Activated naive CD4-positive, alpha-beta T cell treated with anti-CD3 and anti-CD28 coated beads, Interleukin-2, amount 10 ng/mL, durations not matched to agents 7 days and 5 days (primary cell): ENCODE measurements at regions not wholly inside any gene's neighbourhood (a gene's known extent, or its start where the extent isn't known, plus 50 kb on each side); places are given as distances from the start of the nearest gene placed in this dataset.
"Not testable (repeated sequence)": the region's sequence is repeated elsewhere in the genome, so short reads cannot be mapped to it uniquely, and the experiment has no call there.

Experiments
- CTCF ChIA-PET: fragments of 350-600 bp; sonication (Branson Sonifier 250); formaldehyde crosslinking; loops from one replicate; lab custom pipeline; 2021; ENCODE audit warnings: antibody characterized with exemption; lab: Charles Lee
- DNase-seq: peaks from one replicate; pipeline ENCODE4 v3.0.0-alpha.2; 2020
- H3K27ac Mint-ChIP-seq: one replicate; pipeline ENCODE4 v1.8.0; 2021; ENCODE audit warnings: mild to moderate bottlenecking, moderate library complexity, mixed read lengths
- H3K27me3 Mint-ChIP-seq: one replicate; pipeline ENCODE4 v1.8.0; 2021; ENCODE audit warnings: mild to moderate bottlenecking, mixed read lengths
- H3K36me3 Mint-ChIP-seq: one replicate; pipeline ENCODE4 v1.8.0; 2021; ENCODE audit warnings: mixed read lengths
- H3K4me1 Mint-ChIP-seq: one replicate; pipeline ENCODE4 v1.8.0; 2021; ENCODE audit warnings: mixed read lengths
- H3K4me3 Mint-ChIP-seq: one replicate; pipeline ENCODE4 v1.8.0; 2021; ENCODE audit warnings: mild to moderate bottlenecking, moderate library complexity, mixed read lengths
- H3K9me3 Mint-ChIP-seq: one replicate; pipeline ENCODE4 v1.8.0; 2021; ENCODE audit warnings: mixed read lengths

DNA sequence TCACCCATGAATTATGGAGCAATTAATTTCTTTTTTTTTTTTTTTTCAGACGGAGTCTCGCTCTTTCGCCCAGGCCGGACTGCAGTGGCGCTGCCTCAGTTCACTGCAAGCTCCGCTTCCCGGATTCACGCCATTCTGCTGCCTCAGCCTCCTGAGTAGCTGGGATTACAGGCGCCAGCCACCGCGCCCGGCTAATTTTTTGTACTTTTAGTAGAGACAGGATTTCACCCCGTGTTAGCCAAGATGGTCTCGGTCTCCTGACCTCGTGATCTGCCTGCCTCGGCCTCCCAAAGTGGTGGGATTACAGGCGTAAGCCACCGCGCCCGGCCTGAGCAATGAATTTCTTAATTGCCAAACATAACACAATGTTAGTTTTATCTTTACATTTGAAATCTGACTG is 1261.2 kb downstream of the CDH11 start:
- H3K4me3 Mint-ChIP-seq, H3K27me3 Mint-ChIP-seq, CTCF ChIA-PET, H3K27ac Mint-ChIP-seq, H3K36me3 Mint-ChIP-seq, H3K4me1 Mint-ChIP-seq, H3K9me3 Mint-ChIP-seq, DNase-seq: not testable (repeated sequence)

DNA sequence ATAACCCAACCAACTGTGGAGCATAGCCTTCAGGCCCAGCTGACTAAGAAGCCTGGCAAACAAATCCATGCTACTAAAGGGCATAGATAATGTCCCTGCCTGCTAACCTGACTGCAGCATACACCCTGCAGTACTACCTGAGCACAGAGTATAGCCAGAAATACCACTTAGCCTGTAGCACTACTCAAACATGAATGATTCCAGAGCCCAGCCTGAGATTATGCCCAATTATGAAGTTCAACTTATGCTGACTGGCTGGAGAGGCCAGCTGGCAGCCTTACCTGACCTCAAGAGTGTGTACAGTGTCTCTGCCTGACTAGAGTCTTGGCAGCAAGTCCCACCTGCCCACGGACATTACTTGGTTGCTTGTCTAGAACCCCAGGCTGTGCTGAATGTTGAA is 1265.3 kb downstream of the CDH11 start:
- H3K27me3 Mint-ChIP-seq = no peaks in the 10 kb centered on the region
- no peaks in the 10 kb centered on the region for H3K4me1 Mint-ChIP-seq
- CTCF ChIA-PET = no interaction called here
- H3K27ac Mint-ChIP-seq = no peak overlapping the region
- no peak for DNase-seq
- H3K9me3 Mint-ChIP-seq = peaks cover 4% of the 10 kb centered on the region
- H3K36me3 Mint-ChIP-seq = no peaks in the 10 kb centered on the region
- no peak overlapping the region for H3K4me3 Mint-ChIP-seq

DNA sequence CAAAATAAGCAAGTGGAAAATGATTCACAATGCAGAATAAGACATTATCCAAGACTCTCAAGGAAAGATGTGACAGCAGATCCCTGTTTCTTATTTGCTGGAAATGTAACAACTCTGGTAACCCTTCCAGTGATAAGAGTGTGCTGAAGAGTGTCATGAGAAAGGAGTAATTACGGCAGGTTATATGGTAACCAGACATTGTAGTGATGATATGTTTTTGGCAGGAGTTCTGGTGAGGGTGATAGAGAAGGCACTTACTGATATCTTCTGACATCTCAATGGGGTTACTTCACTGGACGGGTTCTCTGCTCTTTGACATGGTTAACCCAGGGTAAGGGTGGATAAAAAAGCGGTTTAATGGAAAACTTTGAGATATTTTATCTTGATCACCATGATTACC is 1270.9 kb downstream of the CDH11 start:
- Mint-ChIP-seq H3K27ac (no peak overlapping the region), H3K4me1 (no peaks in the 10 kb centered on the region), H3K9me3 (peaks cover 10% of the 10 kb centered on the region), H3K36me3 (no peaks in the 10 kb centered on the region), H3K27me3 (no peaks in the 10 kb centered on the region), H3K4me3 (no peak overlapping the region)
- DNase-seq = no peak
- CTCF ChIA-PET = no interaction called here

DNA sequence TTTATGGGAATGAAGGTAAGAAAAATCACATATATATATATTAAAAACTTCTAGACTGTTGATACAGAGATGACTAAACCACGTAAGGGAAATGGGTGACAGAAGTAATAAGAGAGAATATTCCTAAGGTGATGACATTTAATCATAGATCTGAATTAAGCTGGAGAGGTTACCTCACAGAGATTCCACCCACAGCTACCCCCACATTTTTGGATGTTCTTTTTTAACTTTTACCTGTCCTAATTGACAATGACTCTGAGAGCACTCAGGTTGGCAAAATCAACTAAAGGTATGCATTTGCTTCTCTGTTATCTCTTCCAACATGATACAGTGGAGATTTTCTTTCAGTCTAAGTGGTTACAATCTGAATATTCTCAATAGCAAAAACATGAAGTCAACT is 1280.6 kb downstream of the CDH11 start:
- Mint-ChIP-seq H3K4me3 (no peak overlapping the region), H3K9me3 (peaks cover 35% of the 10 kb centered on the region), H3K27ac (no peak overlapping the region), H3K27me3 (no peaks in the 10 kb centered on the region), H3K36me3 (no peaks in the 10 kb centered on the region), H3K4me1 (no peaks in the 10 kb centered on the region)
- DNase-seq = no peak
- CTCF ChIA-PET = no interaction called here

DNA sequence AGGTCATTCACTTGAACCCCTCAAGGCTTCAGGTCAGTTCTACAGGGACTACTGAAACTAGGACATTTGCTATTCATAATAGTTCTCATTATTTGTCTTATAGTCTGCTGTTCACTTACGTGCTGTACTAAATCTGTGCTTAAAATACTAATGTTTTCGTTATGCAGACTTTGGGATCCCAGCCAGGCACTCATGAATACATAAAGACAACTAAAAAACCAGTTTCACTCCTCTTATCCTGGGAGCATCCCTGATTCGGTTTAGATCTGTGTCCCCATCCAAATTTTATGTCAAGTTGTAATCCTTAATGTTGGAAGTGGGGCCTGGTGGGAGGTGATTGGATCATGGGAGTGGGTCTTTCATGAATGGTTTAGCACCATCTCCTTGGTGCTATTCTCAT is 1291.8 kb downstream of the CDH11 start:
- Mint-ChIP-seq H3K9me3 (peaks cover 24% of the 10 kb centered on the region), H3K4me3 (no peak overlapping the region), H3K4me1 (no peaks in the 10 kb centered on the region), H3K27ac (no peak overlapping the region), H3K27me3 (no peaks in the 10 kb centered on the region), H3K36me3 (no peaks in the 10 kb centered on the region)
- CTCF ChIA-PET = no interaction called here
- DNase-seq = no peak

DNA sequence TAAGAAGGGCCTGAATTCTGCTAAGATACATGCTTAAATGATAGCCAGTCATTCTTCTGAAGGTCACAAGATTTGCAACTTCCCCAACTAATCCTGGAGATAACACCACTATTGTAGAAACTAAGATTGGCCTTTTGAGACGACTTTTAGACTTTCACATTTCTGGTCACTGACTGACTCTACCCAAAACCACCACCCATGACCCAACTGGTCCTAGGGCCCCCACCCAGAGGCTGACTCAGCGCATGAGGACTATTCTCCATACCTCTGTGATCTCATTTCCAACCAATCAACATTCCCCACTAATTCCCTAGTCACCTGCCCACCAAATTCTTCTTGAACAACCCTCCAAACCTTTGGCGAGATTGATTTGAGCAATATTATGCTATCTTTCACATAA is 1299.0 kb downstream of the CDH11 start:
- Mint-ChIP-seq H3K36me3 (no peaks in the 10 kb centered on the region), H3K4me1 (no peaks in the 10 kb centered on the region), H3K9me3 (peaks cover 27% of the 10 kb centered on the region), H3K27me3 (no peaks in the 10 kb centered on the region), H3K27ac (no peak overlapping the region), H3K4me3 (no peak overlapping the region)
- DNase-seq = no peak
- CTCF ChIA-PET = no interaction called here

DNA sequence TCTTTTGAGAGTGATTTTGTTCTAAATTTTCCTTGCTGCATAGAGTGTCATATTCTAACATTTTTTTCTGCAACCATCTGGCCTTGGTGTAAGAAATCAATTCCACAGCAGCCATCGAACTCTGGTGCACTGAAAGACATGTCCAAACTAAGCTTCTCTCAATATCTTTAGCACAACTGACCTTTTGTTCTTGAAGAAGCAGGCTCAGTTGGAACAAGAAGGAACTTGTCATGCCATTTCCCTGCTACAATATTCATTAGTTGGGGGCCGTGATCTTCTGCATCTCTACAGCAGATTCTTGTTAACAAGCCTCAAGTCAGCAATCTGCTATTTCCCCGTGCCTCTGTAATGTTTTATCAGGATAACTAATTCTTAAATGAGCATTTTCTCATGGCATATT is 1305.6 kb downstream of the CDH11 start:
- no peak overlapping the region for H3K4me3 Mint-ChIP-seq
- no peak overlapping the region for H3K27ac Mint-ChIP-seq
- H3K27me3 Mint-ChIP-seq = no peaks in the 10 kb centered on the region
- no peaks in the 10 kb centered on the region for H3K36me3 Mint-ChIP-seq
- H3K4me1 Mint-ChIP-seq = no peaks in the 10 kb centered on the region
- no peak for DNase-seq
- CTCF ChIA-PET = no interaction called here
- H3K9me3 Mint-ChIP-seq = peaks cover 18% of the 10 kb centered on the region

DNA sequence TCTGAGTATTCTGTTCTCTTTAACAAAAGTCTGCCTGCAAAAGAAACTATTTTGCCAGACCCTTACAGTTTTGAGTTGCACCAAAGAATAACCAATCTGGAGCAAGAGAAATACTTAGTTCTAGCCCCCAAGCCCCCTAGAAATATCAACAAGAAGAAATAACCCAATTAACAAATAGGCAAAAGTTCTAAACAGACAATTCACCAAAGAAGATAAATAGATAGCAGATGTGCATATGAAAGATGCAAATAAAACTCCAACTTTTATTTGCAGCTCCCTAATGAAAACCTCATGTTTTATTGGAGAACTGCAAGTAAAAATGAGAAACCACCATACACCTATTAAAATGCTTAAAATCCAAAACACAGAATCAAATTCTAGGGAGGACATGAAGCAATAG is 1308.0 kb downstream of the CDH11 start:
- Mint-ChIP-seq H3K9me3 (peaks cover 15% of the 10 kb centered on the region), H3K27me3 (no peaks in the 10 kb centered on the region), H3K27ac (no peak overlapping the region), H3K36me3 (no peaks in the 10 kb centered on the region), H3K4me3 (no peak overlapping the region), H3K4me1 (no peaks in the 10 kb centered on the region)
- no peak for DNase-seq
- CTCF ChIA-PET = no interaction called here

DNA sequence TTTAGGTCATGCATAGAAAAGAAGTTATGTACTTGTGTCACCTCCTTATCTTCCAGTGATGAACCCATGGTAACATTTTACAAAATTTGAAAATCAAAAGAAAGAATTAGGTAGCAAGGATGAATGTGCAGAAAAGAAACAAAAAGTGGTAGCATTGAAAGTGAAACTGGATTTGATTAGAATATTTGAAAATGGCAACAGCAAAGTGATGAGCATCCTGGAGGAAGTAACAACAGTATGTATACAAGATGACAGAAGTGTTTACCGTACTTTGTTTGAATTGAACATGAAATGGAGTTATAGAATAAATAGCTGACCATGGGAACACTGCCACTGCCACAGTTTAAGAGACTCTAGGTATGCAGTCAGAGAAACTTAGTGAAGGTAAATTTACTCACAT is 1313.1 kb downstream of the CDH11 start:
- Mint-ChIP-seq H3K9me3 (peaks cover 8% of the 10 kb centered on the region), H3K36me3 (no peaks in the 10 kb centered on the region), H3K27ac (no peak overlapping the region), H3K4me3 (no peak overlapping the region), H3K27me3 (no peaks in the 10 kb centered on the region), H3K4me1 (no peaks in the 10 kb centered on the region)
- DNase-seq = no peak
- CTCF ChIA-PET = no interaction called here

DNA sequence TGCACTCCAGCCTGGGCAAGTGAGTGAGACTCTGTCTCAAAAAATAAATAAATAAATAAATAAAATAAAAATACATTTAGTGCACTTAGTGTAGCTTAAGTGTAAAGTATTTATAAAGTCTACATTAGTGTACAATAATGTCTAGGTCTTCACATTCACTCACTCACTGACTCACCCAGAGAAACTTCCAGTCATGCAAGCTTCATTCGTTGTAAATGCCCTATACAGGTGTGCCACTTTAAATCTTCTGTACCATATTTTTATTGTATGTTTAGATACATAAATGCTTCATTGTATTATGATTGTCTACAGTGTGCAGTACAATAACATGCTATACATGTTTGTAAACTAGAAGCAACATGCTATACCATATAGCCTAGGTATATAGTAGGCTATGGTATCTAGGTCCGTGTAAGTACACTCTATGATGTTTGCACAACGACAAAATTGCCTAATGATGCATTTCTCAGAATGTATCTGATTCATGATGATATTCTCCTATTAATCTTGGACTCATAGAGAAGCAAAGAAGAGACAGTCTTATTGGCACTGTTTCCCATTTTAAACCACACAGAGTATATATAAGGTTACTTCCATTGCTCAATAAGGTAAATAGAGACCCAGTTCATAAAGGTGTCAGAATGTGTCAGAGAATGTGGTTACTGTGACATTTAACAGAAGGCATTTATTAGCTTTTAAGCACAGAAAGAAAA is 1314.9 kb downstream of the CDH11 start:
- no peaks in the 10 kb centered on the region for H3K36me3 Mint-ChIP-seq
- no peak overlapping the region for H3K4me3 Mint-ChIP-seq
- H3K27ac Mint-ChIP-seq = no peak overlapping the region
- no peaks in the 10 kb centered on the region for H3K4me1 Mint-ChIP-seq
- DNase-seq = no peak
- CTCF ChIA-PET = no interaction called here
- no peaks in the 10 kb centered on the region for H3K27me3 Mint-ChIP-seq
- peaks cover 11% of the 10 kb centered on the region for H3K9me3 Mint-ChIP-seq

DNA sequence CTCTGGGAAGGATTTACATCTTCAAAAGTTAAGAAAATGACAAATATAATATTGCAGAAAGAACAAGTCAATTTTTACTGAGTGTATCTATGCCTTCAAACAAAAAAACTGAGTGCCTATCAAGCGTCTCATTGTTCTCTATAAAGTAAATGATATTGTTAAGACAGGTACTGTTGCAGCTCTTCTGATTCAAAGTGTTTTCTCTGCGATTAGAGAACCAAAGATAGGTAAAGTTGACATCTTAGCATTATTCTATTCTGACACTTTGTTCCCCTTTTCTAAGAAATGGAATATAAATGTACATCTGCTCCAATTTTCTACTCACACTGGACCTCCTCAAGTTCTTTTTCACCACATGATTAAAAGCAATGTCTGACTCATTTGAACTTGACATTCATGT is 1317.7 kb downstream of the CDH11 start:
- no peak overlapping the region for H3K27ac Mint-ChIP-seq

DNA sequence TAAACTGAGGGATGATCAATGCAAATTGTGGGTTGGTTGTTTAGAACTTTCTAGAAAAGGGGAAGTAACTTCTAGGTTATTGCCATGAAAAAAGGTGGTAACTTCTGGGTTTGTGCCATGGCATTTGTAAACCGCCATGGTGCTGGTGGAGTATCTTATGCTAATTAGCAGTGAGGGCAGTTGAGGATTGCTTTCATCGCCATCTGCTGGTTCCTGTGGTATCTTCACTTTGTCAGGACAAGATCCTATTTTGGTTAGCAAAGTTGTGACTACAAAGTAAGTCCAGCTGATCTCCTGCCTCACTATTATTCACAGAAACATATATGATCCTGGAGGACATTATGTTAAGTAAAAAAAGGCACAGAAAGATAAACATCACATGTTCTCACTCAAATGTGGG is 1332.3 kb downstream of the CDH11 start:
- Mint-ChIP-seq H3K9me3 (peaks cover 28% of the 10 kb centered on the region), H3K36me3 (no peaks in the 10 kb centered on the region), H3K27me3 (no peaks in the 10 kb centered on the region), H3K27ac (no peak overlapping the region), H3K4me3 (no peak overlapping the region), H3K4me1 (no peaks in the 10 kb centered on the region)
- DNase-seq = no peak
- CTCF ChIA-PET = no interaction called here

More for the DNA sequence above, 1317.7 kb downstream of the CDH11 start:
- CTCF ChIA-PET = no interaction called here
- H3K9me3 Mint-ChIP-seq = peaks cover 15% of the 10 kb centered on the region
- no peak for DNase-seq
- H3K4me1 Mint-ChIP-seq = no peaks in the 10 kb centered on the region
- H3K27me3 Mint-ChIP-seq = no peaks in the 10 kb centered on the region
- H3K36me3 Mint-ChIP-seq = no peaks in the 10 kb centered on the region
- H3K4me3 Mint-ChIP-seq = no peak overlapping the region

DNA sequence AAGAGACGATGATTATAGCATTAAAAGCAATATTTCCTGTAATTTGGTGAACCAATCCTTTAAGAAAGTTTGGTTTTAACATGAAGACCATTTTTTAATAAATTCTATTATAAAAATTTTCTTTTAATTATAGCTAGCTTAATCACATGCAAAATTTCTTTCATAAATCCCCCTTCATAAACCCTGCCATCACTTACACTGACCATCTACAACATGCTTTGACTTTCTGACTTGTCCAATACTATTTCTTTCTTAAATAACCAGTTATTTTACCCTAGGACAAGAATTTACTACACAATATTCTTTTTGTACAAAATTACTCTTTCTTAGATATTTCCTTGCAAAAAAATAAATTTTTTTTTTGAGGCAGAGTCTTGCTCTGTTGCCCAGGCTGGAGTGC is 1334.8 kb downstream of the CDH11 start:
- H3K36me3 Mint-ChIP-seq = no peaks in the 10 kb centered on the region
- no peak for DNase-seq
- H3K9me3 Mint-ChIP-seq = peaks cover 34% of the 10 kb centered on the region
- H3K27me3 Mint-ChIP-seq = no peaks in the 10 kb centered on the region
- H3K4me3 Mint-ChIP-seq = no peak overlapping the region
- H3K4me1 Mint-ChIP-seq = no peaks in the 10 kb centered on the region
- CTCF ChIA-PET = interaction anchor here (0.6 kb wide), 1 partner anchor 184 kb away, joined by 4 read pairs; no protein-coding TSS in a partner anchor
- H3K27ac Mint-ChIP-seq = no peak overlapping the region

DNA sequence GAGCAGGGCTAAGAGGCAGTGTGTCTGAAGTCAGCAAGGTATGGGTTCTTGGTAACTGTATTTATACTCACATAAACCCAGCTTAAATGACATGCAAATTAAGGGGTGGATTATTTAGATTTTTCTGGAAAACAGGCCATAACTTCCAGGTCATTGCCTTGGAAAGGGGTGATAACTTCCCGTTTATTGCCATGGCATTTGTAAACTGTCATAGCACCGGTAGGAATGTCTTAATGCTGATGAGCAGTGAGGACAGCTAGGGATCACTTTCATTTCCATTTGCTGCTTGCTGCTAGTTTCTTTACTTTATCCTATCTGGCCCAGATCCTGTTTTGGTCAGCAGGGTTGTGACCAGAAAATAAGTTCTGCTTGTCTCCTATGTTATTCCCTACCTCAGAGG is 1336.7 kb downstream of the CDH11 start:
- Mint-ChIP-seq H3K27me3 (no peaks in the 10 kb centered on the region), H3K4me1 (no peaks in the 10 kb centered on the region), H3K36me3 (no peaks in the 10 kb centered on the region), H3K4me3 (no peak overlapping the region), H3K9me3 (peaks cover 34% of the 10 kb centered on the region), H3K27ac (no peak overlapping the region)
- CTCF ChIA-PET = no interaction called here
- DNase-seq = no peak

DNA sequence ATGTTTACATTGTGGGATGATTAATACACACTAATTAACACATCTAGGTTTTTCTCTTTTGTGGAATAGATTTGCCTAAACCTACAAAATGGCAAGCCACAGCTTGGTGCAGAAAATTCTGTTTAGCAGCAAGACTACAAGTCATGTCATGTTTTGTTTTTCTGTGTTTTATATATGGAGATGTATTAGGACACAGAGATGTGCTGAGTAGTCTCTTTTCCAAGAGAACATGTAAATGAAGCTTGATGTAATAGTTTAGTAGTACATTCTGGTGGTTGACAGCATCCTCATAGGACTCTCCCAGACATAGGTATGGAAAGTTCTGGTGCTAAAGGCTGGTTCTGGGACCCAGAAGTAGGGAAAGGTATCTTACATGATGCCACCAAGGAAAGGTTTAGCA is 1345.4 kb downstream of the CDH11 start:
- DNase-seq = no peak
- H3K27ac Mint-ChIP-seq = no peak overlapping the region
- H3K9me3 Mint-ChIP-seq = peaks cover 10% of the 10 kb centered on the region
- H3K36me3 Mint-ChIP-seq = no peaks in the 10 kb centered on the region
- CTCF ChIA-PET = no interaction called here
- H3K4me3 Mint-ChIP-seq = no peak overlapping the region
- H3K4me1 Mint-ChIP-seq = no peaks in the 10 kb centered on the region
- no peaks in the 10 kb centered on the region for H3K27me3 Mint-ChIP-seq

DNA sequence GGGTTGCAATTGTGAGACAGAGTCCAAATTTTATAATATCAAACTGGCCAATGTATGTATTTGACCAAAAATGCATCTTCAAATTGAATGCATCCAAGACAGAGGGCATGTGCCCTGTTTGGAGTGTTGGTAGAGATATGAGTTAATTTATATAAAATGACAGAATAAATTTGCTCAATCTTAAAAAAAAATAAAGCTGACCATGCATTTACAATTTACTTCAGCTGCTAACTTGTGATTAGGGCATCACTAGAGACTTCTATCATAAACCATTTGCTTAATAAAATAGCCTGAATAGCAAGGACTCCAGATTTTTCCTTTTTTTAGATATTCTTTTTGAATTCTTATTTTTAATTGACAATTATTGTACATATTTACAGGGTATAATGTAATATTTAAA is 1345.8 kb downstream of the CDH11 start:
- DNase-seq = no peak
- Mint-ChIP-seq H3K4me1 (no peaks in the 10 kb centered on the region), H3K36me3 (no peaks in the 10 kb centered on the region), H3K27ac (no peak overlapping the region), H3K27me3 (no peaks in the 10 kb centered on the region), H3K9me3 (peaks cover 10% of the 10 kb centered on the region), H3K4me3 (no peak overlapping the region)
- CTCF ChIA-PET = no interaction called here
